ENCODE measurements at regions not wholly inside any gene's neighbourhood (a gene's known extent, or its start where the extent isn't known, plus 50 kb on each side); places are given as distances from the start of the nearest gene placed in this dataset.

GRCh38 chr14:28966416-28967233 lies 200.0 kb downstream of the FOXG1 start:
- BruUV-seq (replicated peaks): no TSS peak
- CTCF ChIA-PET: interaction anchor here (0.5 kb wide), 1 partner anchor 840 kb away, joined by 4 read pairs; no protein-coding TSS in a partner anchor

More at GRCh38 chr14:28966416-28967233, 200.0 kb downstream of the FOXG1 start:
- no peak for TF ChIP-seq USF2 (IDR thresholded peaks at IDR 0.05; ENCODE audit: low read depth, low read length)
- no peak for TF ChIP-seq CEBPB (IDR thresholded peaks at IDR 0.05; ENCODE audit: low read depth, low read length)
- no peak for TF ChIP-seq POLR2A (IDR thresholded peaks at IDR 0.05; ENCODE audit: low read depth, low read length)
- no peak for TF ChIP-seq CHD1 (IDR thresholded peaks at IDR 0.05; ENCODE audit: low read depth, low read length)
- no peak for TF ChIP-seq RCOR1 (IDR thresholded peaks at IDR 0.05; ENCODE audit: insufficient replicate concordance, low read length)
- TF ChIP-seq ELK1 (IDR thresholded peaks at IDR 0.05; ENCODE audit: borderline replicate concordance, low read depth, low read length): no peak
- no peak for TF ChIP-seq BHLHE40 (IDR thresholded peaks at IDR 0.05; ENCODE audit: low read depth, low read length)
- TF ChIP-seq MAZ (IDR thresholded peaks at IDR 0.05; ENCODE audit: borderline replicate concordance, low read depth, low read length): no peak
- H2BK120ac ChIP-seq (ENCODE audit: low read depth, low read length): no peak overlapping the region
- WGBS, 2 experiments (ENCODE audit: extremely low coverage in 2 of 2, insufficient read length in 1 of 2): no CpG with 5 or more reads among the region's 2 CpGs
- no peak overlapping the region for H2AK5ac ChIP-seq (ENCODE audit: low read depth, low read length)
- DNase-seq (no peak), ATAC-seq (ENCODE audit: low read depth) (no peak)
- H3K4me2 ChIP-seq (ENCODE audit: low read depth, low read length): no peak overlapping the region
- no peak overlapping the region for H4K91ac ChIP-seq (ENCODE audit: insufficient read depth, low read depth, low read length)
- no peaks in the 10 kb centered on the region for H3K36me3 ChIP-seq (ENCODE audit: control insufficient read depth, insufficient read depth, low read length)
- no peak overlapping the region for H3K4ac ChIP-seq (ENCODE audit: low read depth, low read length)
- POLR2A ChIA-PET (ENCODE audit: unreplicated experiment): no interaction called here
- H4K8ac ChIP-seq (ENCODE audit: low read depth in 2 of 2, low read length in 2 of 2): no peak overlapping the region
- no peak overlapping the region for H3K23ac ChIP-seq (ENCODE audit: low read depth, low read length)
- H2BK20ac ChIP-seq (ENCODE audit: low read depth, low read length): no peak overlapping the region
- no peak overlapping the region for H3K9ac ChIP-seq (ENCODE audit: low read depth, low read length)
- no peak overlapping the region for H3K14ac ChIP-seq (replicated peaks; ENCODE audit: low read depth, low read length)
- no peak overlapping the region for H3K4me3 ChIP-seq (ENCODE audit: insufficient read depth, low read depth, low read length)
- no peaks in the 10 kb centered on the region for H4K20me1 ChIP-seq (ENCODE audit: insufficient read depth, low read length)
- H4K5ac ChIP-seq (ENCODE audit: low read depth, low read length): no peak overlapping the region
- intact Hi-C loops (cut with micrococcal nuclease) (no loop called here), in situ Hi-C loops (cut with MboI; ENCODE audit: low sequenced_read_pairs) (no loop called here), dilution Hi-C loops (cut with HindIII; ENCODE audit: low sequenced_read_pairs, unreplicated experiment) (no loop called here)
- no peaks in the 10 kb centered on the region for H3K27me3 ChIP-seq (ENCODE audit: control insufficient read depth, insufficient read depth, low read length)
- H3K18ac ChIP-seq (ENCODE audit: low read depth, low read length): no peak overlapping the region
- H3K4me1 ChIP-seq (ENCODE audit: control insufficient read depth, insufficient read depth, low read length): no peaks in the 10 kb centered on the region
- no peaks in the 10 kb centered on the region for H3K9me1 ChIP-seq (ENCODE audit: insufficient read depth, low read length)
- H2BK15ac ChIP-seq (ENCODE audit: low read depth, low read length): no peak overlapping the region
- no peak overlapping the region for H2BK5ac ChIP-seq (ENCODE audit: low read depth, low read length, poor library complexity, severe bottlenecking)
- no peak overlapping the region for H2AFZ ChIP-seq (replicated peaks; ENCODE audit: low read length, poor library complexity)
- H3K56ac ChIP-seq (ENCODE audit: extremely low read depth, insufficient read depth, low read length): no peak overlapping the region
- no peak overlapping the region for H3K27ac ChIP-seq (ENCODE audit: insufficient read depth, low read length)
- H3K9me3 ChIP-seq (ENCODE audit: control insufficient read depth, insufficient read depth, low read length): no peaks in the 10 kb centered on the region
- H2AK9ac ChIP-seq (replicated peaks; ENCODE audit: low read depth, low read length, poor library complexity): no peak overlapping the region
- H3K79me1 ChIP-seq (ENCODE audit: low read depth in 1 of 2, low read length in 2 of 2): no peaks in the 10 kb centered on the region

Data from IMR-90 (cell line).